Subcutaneous abdominal adipose tissue (tissue), 5 donors: ENCODE measurements at regions not wholly inside any gene's neighbourhood (a gene's known extent, or its start where the extent isn't known, plus 50 kb on each side); places are given as distances from the start of the nearest gene placed in this dataset.
"Not testable (repeated sequence)": the region's sequence is repeated elsewhere in the genome, so short reads cannot be mapped to it uniquely, and the experiment has no call there.

Source experiments
- H3K27ac ChIP-seq: one replicate; pipeline ENCODE4 v1.7.0; 2013; ENCODE audit warnings: low read depth, mild to moderate bottlenecking, inconsistent platforms, low read length, moderate library complexity
- H3K27me3 ChIP-seq, 5 donors: one replicate each; pipeline ENCODE4 v1.7.0; 2013; ENCODE audit warnings: low read length in 5 of 5, inconsistent platforms in 1 of 5; ENCODE audit not compliant: control insufficient read depth in 5 of 5, insufficient read depth in 4 of 5
- H3K36me3 ChIP-seq, 5 donors: one replicate each; pipeline ENCODE4 v1.7.0; 2013; ENCODE audit warnings: low read length in 5 of 5; ENCODE audit not compliant: control insufficient read depth in 5 of 5, insufficient read depth in 5 of 5
- H3K4me1 ChIP-seq, 5 donors: one replicate each; pipeline ENCODE4 v1.7.0; 2013; ENCODE audit warnings: low read length in 5 of 5, mild to moderate bottlenecking in 3 of 5, moderate library complexity in 1 of 5; ENCODE audit not compliant: control insufficient read depth in 5 of 5, insufficient read depth in 5 of 5
- H3K4me3 ChIP-seq, 5 donors: one replicate each; pipeline ENCODE4 v1.7.0; 2013; ENCODE audit warnings: low read length in 5 of 5, low read depth in 1 of 5
- H3K9ac ChIP-seq, 5 donors: one replicate each; pipeline ENCODE4 v1.7.0; 2013; ENCODE audit warnings: low read length in 5 of 5, mild to moderate bottlenecking in 4 of 5, moderate library complexity in 3 of 5
- H3K9me3 ChIP-seq, 5 donors: one replicate each; pipeline ENCODE4 v1.7.0; 2013; ENCODE audit warnings: low read length in 5 of 5; ENCODE audit not compliant: control insufficient read depth in 5 of 5
- donor health status: healthy.
- donor health status: healthy.
- donor health status: healthy.
- donor health status: healthy.
- donor health status: healthy.

DNA sequence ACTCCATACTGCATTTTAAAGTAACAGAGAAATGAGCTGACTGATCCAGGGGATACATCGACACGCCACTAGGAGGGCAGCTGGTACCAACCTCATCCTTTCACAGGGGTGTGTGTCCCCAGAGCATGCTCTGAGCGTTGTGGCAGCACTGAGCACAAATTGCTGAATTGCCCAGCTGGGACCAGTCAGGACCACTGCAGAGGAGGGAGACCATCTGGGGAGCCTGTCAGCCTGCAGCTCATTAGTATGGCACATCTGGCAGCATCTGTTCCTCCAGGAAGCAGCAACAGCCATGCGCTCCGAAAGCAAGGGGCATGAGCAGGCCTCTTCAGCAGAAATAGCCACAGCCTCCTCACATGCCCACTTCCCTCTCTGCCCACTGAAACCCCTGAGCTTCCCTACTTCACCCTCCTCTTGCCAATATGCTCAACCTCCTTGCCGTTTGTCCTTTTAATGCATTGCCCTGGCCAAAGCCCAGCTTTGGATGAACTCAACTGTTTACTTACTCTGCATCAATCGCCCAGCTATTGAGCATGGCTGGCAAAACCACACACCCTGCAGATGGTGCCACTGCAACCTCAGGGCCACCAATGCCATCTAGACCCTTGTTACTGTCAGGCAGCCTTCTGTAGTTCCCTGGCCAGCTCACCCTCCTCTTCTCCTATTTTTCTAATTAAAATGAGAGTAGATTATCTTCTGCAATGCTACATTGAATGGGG is 77.6 kb upstream of the NEDD9 start:
- Histone ChIP-seq H3K27ac (no peak overlapping the region), H3K4me1 (peaks cover 0 to 8% (median 0%) of the 10 kb centered on the region in 5 donors), H3K4me3 (no peak overlapping the region), H3K36me3 (no peaks in the 10 kb centered on the region), H3K9ac (no peak overlapping the region), H3K27me3 (no peaks in the 10 kb centered on the region), H3K9me3 (no peaks in the 10 kb centered on the region)

DNA sequence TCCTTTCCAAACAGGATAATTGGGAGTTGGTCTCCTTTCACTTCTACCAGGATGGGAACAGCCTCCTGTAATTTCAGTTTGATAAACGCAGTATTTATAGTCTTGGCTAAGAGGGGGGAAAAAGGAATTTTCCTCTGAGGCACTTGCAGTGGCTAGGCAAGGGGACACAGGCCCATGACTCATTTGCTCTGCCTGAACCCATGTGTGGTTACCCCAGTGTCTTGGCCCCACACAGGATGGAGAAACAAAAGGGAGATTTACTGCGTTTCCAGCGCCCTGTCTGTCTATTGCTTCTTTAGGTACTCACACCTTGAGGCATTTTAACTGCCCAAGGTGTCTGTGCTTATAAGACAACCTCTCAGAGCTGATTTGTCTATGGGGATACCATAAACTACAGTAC is 74.8 kb upstream of the NEDD9 start:
- H3K9me3 ChIP-seq, result no peaks in the 10 kb centered on the region
- H3K36me3 ChIP-seq, result no peaks in the 10 kb centered on the region
- H3K27ac ChIP-seq, result no peak overlapping the region
- no peak overlapping the region for H3K9ac ChIP-seq
- no peaks in the 10 kb centered on the region for H3K27me3 ChIP-seq
- H3K4me3 ChIP-seq, result no peak overlapping the region
- H3K4me1 ChIP-seq, result peaks cover 0 to 8% (median 0%) of the 10 kb centered on the region in 5 donors

DNA sequence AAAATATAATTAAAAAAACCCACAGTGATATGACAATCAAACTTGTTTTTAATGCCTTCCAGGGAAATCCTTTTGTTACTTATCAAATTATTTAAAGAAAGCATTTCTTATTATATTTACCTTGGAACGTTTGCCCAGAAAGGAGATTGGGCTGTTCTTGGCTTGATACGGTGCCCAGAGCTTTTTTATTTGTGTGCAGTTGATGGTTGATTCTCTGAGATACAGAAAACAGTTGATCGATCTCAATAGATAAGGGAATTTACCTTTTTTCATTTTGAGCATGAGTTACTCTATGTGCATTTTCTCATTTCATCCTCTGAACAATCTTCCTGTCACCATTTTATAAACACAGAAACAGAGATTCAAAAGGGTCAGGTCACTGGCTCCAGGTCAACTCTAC is 72.5 kb upstream of the NEDD9 start:
- Histone ChIP-seq H3K36me3 (no peaks in the 10 kb centered on the region), H3K27me3 (no peaks in the 10 kb centered on the region), H3K9ac (no peak overlapping the region), H3K27ac (no peak overlapping the region), H3K4me3 (no peak overlapping the region), H3K9me3 (no peaks in the 10 kb centered on the region), H3K4me1 (peaks cover 0 to 2% (median 0%) of the 10 kb centered on the region in 5 donors)

DNA sequence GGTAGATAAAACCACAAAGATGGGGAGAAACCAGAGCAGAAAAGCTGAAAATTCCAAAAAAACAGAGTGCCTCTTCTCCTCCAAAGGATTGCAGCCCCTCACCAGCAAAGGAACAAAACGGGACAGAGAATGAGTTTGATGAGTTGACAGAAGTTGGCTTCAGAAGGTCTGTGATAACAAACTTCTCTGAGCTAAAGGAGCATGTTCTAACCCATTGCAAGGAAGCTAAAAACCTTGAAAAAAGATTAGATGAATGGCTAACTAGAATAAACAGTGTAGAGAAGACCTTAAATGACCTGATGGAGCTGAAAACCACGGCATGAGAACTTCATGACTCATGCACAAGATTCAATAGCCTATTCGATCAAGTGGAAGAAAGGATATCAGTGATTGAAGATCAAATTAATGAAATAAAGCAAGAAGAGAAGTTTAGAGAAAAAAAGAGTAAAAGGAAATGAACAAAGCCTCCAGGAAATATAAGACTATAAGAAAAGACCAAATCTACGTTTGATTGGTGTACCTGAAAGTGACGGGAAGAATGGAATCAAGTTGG is 67.5 kb upstream of the NEDD9 start:
- not testable (repeated sequence) for H3K9me3 ChIP-seq, H3K27ac ChIP-seq, H3K4me1 ChIP-seq, H3K4me3 ChIP-seq, H3K27me3 ChIP-seq, H3K36me3 ChIP-seq, H3K9ac ChIP-seq

DNA sequence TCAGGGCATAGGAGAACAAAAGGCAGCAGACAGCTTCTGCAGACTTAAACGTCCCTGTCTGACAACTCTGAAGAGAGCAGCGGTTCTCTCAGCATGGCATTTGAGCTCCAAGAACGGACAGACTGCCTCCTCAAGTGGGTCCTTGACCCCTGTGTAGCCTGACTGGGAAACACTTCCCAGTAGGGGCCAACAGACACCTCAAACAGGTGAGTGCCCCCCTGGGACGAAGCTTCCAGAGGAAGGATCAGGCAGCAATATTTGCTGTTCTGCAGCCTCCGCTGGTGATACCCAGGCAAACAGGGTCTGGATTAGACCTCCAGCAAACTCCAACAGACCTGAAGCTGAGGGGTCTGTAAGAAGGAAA is 66.9 kb upstream of the NEDD9 start:
- not testable (repeated sequence) for H3K27me3 ChIP-seq, H3K4me3 ChIP-seq, H3K36me3 ChIP-seq, H3K9me3 ChIP-seq, H3K4me1 ChIP-seq, H3K27ac ChIP-seq, H3K9ac ChIP-seq

DNA sequence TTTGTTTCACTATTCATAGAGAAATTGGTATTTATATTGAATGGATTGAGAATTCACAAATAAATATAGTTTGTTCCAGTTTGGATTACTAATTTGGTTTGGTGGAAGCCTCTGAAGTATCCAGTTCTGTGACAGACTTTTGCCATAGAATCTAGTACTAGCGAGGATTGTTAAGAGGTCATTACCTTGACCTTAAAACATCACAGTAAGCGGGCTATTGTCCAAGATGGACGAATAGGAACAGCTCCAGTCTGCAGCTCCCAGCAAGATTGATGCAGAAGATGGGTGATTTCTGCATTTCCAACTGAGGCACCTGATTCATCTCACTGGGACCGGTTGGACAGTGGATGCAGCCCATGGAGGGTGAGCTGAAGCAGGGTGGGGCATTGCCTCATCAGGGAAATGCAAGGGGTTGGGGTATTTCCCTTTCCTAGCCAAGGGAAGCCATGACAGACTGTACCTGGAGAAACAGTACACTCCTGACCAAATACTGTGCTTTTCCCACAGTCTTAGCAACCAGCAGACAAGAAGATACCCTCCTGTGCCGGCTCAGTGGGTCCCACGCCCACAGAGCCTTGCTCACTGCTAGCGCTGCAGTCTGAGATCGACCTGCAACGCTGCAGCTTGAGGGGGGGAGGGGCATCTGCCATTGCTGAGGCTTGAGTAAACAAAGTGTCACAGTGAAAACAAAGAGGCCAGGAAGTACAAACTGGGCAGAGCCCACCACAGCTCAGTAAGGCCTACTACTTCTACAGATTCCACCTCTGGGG is 66.4 kb upstream of the NEDD9 start:
- H3K4me3 ChIP-seq, result no peak overlapping the region
- H3K27me3 ChIP-seq, result no peaks in the 10 kb centered on the region
- H3K9ac ChIP-seq, result no peak overlapping the region
- H3K9me3 ChIP-seq, result no peaks in the 10 kb centered on the region
- H3K27ac ChIP-seq, result no peak overlapping the region
- no peaks in the 10 kb centered on the region for H3K4me1 ChIP-seq
- H3K36me3 ChIP-seq, result no peaks in the 10 kb centered on the region

DNA sequence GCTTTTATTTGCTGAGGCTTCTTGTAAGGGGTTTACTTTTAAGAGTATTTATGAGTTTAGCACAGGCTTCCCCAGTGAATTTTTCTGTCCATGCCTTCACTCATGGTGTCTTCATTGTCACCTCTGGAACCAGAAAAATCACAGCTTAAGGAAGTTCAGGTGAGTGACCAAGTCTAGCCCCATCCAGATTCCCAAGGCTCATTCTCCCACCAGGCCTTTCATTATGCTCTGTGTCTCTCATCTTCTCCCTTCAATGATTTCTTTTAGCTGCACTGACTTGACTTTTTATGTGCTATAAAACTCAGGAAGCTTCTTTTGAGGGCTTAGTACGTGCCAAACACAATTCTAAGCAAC is 64.9 kb upstream of the NEDD9 start:
- H3K4me3 ChIP-seq, result no peak overlapping the region
- H3K9me3 ChIP-seq, result no peaks in the 10 kb centered on the region
- H3K27ac ChIP-seq, result no peak overlapping the region
- H3K9ac ChIP-seq, result no peak overlapping the region
- no peaks in the 10 kb centered on the region for H3K27me3 ChIP-seq
- H3K36me3 ChIP-seq, result no peaks in the 10 kb centered on the region
- H3K4me1 ChIP-seq, result no peaks in the 10 kb centered on the region

DNA sequence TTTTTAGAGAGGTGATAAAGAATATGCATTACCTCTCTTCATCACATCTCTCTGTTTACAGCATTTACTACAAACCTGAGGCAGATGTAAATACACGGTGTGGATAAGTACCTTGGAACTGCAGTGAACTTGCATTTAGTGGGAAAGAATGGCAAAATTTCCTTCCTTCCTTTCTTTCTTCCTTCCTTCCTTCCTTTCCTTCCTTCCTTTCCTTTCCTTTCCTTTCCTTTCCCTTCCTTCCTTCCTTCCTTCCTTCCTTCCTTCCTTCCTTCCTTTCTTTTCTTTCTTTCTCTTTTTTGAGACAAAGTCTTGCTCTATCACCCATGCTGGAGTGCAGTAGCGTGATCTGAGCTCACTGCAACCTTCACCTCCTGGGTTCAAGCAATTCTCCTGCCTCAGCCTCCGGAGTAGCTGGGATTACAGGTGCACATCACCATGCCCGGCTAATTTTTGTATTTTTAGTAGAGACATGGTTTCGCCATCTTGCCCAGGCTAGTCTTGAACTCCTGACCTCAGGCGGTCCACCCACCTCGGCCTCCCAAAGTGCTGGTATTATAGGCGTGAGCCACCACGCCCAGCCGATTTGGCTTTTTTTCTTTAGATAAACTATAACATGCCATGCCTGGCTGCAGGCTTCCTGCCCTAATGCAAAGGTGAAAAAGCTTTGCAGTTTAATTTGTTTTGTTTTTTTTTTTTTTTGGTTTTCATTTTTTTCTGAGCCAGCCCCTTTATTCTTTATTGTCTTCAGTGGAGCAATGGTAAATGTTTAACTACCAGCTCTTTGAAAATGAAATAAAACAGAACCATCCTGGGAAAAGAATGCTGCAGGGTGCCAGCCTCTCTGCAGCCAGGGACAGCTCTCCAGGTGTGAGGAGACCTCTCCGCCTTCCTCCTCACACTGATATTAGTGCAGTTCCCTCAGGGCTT is 64.2 kb upstream of the NEDD9 start:
- Histone ChIP-seq H3K9ac (no peak overlapping the region), H3K4me1 (no peaks in the 10 kb centered on the region), H3K27me3 (no peaks in the 10 kb centered on the region), H3K9me3 (no peaks in the 10 kb centered on the region), H3K27ac (no peak overlapping the region), H3K36me3 (no peaks in the 10 kb centered on the region), H3K4me3 (no peak overlapping the region)

DNA sequence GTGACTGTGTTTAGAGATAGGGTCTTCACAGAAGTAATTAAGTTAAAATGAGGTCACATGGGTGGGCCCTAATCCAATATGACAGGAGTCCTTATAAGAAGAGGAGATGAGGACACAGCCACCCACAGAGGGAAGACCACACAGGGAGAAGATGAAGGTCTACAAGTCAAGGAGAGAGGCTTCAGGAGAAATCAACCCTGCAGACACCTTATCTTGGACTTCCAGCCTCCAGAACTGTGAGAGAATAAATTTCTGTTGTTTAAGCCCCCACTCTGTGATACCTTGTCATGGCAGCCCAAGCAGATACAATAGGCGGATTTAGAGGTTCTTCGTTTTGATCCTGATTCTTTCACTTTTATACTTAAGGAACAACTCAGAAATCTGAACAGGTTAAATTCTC is 63.5 kb upstream of the NEDD9 start:
- H3K9me3 ChIP-seq, result no peaks in the 10 kb centered on the region
- H3K27me3 ChIP-seq, result no peaks in the 10 kb centered on the region
- H3K4me1 ChIP-seq, result no peaks in the 10 kb centered on the region
- H3K4me3 ChIP-seq, result no peak overlapping the region
- H3K36me3 ChIP-seq, result no peaks in the 10 kb centered on the region
- H3K9ac ChIP-seq, result no peak overlapping the region
- no peak overlapping the region for H3K27ac ChIP-seq

DNA sequence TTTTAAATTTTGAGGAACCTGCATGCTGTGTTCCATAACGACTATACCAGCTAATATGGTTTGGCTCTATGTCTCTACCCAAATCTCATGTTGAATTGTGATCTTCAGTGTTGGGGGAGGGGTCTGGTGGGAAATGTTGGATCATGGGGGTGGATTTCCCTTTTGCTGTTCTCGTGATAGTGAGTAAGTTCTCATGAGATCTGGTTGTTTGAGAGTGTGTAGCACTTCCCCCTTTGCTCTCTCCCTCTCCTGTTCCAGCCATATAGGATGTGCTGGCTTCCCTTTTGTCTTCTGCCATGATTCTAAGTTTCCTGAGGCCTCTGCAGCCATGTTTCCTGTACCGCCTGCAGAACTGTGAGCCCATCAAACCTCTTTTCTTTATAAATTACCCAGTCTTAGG is 61.8 kb upstream of the NEDD9 start:
- H3K36me3 ChIP-seq, result no peaks in the 10 kb centered on the region
- H3K4me3 ChIP-seq, result no peak overlapping the region
- no peak overlapping the region for H3K27ac ChIP-seq
- no peaks in the 10 kb centered on the region for H3K4me1 ChIP-seq
- no peaks in the 10 kb centered on the region for H3K27me3 ChIP-seq
- no peaks in the 10 kb centered on the region for H3K9me3 ChIP-seq
- H3K9ac ChIP-seq, result no peak overlapping the region
